ENCODE measurements at regions not wholly inside any gene's neighbourhood (a gene's known extent, or its start where the extent isn't known, plus 50 kb on each side); places are given as distances from the start of the nearest gene placed in this dataset.

DNA sequence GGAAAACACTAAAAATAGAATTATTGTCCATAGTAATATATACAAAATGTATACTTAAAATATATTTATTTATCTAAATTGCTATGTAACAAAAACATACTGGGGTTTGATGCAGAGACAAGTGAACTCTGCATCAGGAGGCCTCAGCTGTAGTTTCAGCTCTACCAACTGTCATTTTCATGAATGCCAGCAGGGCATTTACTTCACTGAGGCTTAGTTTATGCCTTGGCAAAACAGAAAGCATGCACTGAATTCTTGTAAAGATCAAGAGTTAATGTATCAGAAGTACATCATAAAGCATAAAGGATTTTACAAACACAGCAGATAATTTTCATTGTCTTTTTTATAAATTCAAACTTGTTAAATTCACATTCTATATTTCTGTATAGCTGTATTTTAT lies 577.0 kb downstream of the C4orf33 start:
- peaks cover 3% of the 10 kb centered on the region for H3K9me3 Mint-ChIP-seq
- H3K27ac Mint-ChIP-seq: no peak overlapping the region
- ChIA-PET POLR2A (no interaction called here), CTCF (no interaction called here)
- intact Hi-C loops (cut with DNase I, micrococcal nuclease): no loop called here
- Histone ChIP-seq H3K36me3 (ENCODE audit: insufficient read depth, low read length) (no peaks in the 10 kb centered on the region), H3K4me1 (ENCODE audit: insufficient read depth, low read length) (no peaks in the 10 kb centered on the region), H3K27ac (ENCODE audit: low read depth in 1 of 2, low read length in 2 of 2) (no peak overlapping the region), H3K9me3 (ENCODE audit: control insufficient read depth in 1 of 2, insufficient read depth in 1 of 2, low read length in 2 of 2) (peaks cover 0 to 4% of the 10 kb centered on the region in 2 experiments), H3K4me3 (ENCODE audit: low read length) (no peak overlapping the region), H3K27me3 (ENCODE audit: control insufficient read depth in 1 of 2, insufficient read depth in 2 of 2, low read length in 2 of 2) (no peaks in the 10 kb centered on the region)
- H3K4me3 Mint-ChIP-seq: no peak overlapping the region
- ATAC-seq (ENCODE audit: poor library complexity) (no peak), DNase-seq (no peak)
- H3K36me3 Mint-ChIP-seq (ENCODE audit: low read depth): no peaks in the 10 kb centered on the region
- H3K4me1 Mint-ChIP-seq (ENCODE audit: low read depth): no peaks in the 10 kb centered on the region
- TF ChIP-seq, protein P1, sequence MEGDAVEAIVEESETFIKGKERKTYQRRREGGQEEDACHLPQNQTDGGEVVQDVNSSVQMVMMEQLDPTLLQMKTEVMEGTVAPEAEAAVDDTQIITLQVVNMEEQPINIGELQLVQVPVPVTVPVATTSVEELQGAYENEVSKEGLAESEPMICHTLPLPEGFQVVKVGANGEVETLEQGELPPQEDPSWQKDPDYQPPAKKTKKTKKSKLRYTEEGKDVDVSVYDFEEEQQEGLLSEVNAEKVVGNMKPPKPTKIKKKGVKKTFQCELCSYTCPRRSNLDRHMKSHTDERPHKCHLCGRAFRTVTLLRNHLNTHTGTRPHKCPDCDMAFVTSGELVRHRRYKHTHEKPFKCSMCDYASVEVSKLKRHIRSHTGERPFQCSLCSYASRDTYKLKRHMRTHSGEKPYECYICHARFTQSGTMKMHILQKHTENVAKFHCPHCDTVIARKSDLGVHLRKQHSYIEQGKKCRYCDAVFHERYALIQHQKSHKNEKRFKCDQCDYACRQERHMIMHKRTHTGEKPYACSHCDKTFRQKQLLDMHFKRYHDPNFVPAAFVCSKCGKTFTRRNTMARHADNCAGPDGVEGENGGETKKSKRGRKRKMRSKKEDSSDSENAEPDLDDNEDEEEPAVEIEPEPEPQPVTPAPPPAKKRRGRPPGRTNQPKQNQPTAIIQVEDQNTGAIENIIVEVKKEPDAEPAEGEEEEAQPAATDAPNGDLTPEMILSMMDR (IDR thresholded peaks at IDR 0.05): no peak
- no peaks in the 10 kb centered on the region for H3K27me3 Mint-ChIP-seq

DNA sequence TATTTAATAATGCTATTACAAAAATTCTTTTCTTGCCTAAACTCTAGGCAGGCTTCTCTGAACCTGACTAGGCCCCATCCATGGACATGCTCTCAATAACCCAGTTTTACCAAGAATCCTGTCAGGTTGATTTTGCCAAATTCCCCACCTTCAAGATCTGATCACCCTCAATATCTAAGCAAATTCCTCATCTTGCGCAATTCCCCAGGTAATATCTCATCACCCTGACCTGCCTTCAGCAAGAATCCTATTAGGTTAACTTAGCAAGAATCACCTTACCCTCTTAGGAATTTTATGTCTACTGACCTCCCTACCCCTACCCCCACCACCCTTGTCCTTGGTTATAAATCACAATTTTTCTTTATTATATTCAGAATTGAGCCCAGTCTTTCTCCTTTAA lies 579.1 kb downstream of the C4orf33 start:
- intact Hi-C loops (cut with DNase I, micrococcal nuclease): no loop called here
- no peak overlapping the region for H3K4me3 Mint-ChIP-seq
- H3K4me1 ChIP-seq (ENCODE audit: insufficient read depth, low read length): no peaks in the 10 kb centered on the region
- no peak for DNase-seq
- H3K9me3 Mint-ChIP-seq: peaks cover 8% of the 10 kb centered on the region
- H3K4me3 ChIP-seq (ENCODE audit: low read length): no peak overlapping the region
- H3K36me3 ChIP-seq (ENCODE audit: insufficient read depth, low read length): no peaks in the 10 kb centered on the region
- CTCF ChIA-PET: no interaction called here
- no peaks in the 10 kb centered on the region for H3K4me1 Mint-ChIP-seq (ENCODE audit: low read depth)
- H3K27ac ChIP-seq (ENCODE audit: low read depth in 1 of 2, low read length in 2 of 2): no peak overlapping the region
- peaks cover 0 to 4% of the 10 kb centered on the region in 2 experiments for H3K9me3 ChIP-seq (ENCODE audit: control insufficient read depth in 1 of 2, insufficient read depth in 1 of 2, low read length in 2 of 2)
- no peaks in the 10 kb centered on the region for H3K27me3 ChIP-seq (ENCODE audit: control insufficient read depth in 1 of 2, insufficient read depth in 2 of 2, low read length in 2 of 2)
- no peaks in the 10 kb centered on the region for H3K36me3 Mint-ChIP-seq (ENCODE audit: low read depth)
- no peaks in the 10 kb centered on the region for H3K27me3 Mint-ChIP-seq
- H3K27ac Mint-ChIP-seq: no peak overlapping the region
- TF ChIP-seq, protein P1 (IDR thresholded peaks at IDR 0.05): no peak
- POLR2A ChIA-PET: no interaction called here
- no peak for ATAC-seq (ENCODE audit: poor library complexity)

DNA sequence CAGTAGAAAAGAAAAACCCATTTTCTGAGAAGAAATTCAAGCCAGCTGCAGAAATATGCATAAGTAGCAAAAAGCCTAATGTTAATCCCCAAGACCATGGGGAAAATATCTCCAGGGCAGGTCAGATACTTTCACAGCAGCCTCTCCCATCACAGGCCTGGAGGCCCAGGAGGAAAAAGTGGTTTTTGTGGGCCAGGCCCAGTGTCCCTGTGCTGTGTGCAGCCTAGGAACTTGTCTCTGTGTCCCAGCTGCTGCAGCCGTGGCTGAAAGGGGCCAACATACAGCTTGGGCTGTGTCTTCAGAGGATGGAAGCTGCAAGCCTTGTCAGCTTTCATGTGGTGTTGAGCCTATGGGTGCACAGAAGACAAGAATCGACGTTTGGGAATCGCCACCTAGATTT lies 581.0 kb downstream of the C4orf33 start:
- no peaks in the 10 kb centered on the region for H3K36me3 Mint-ChIP-seq (ENCODE audit: low read depth)
- POLR2A ChIA-PET: no interaction called here
- no peak overlapping the region for H3K27ac ChIP-seq (ENCODE audit: low read depth in 1 of 2, low read length in 2 of 2)

More for the DNA sequence above, 581.0 kb downstream of the C4orf33 start:
- Mint-ChIP-seq H3K4me3 (no peak overlapping the region), H3K27ac (no peak overlapping the region), H3K27me3 (no peaks in the 10 kb centered on the region), H3K4me1 (ENCODE audit: low read depth) (peaks cover 6% of the 10 kb centered on the region), H3K9me3 (peaks cover 8% of the 10 kb centered on the region)
- ATAC-seq (ENCODE audit: poor library complexity): no peak
- Histone ChIP-seq H3K4me3 (ENCODE audit: low read length) (no peak overlapping the region), H3K9me3 (ENCODE audit: control insufficient read depth in 1 of 2, insufficient read depth in 1 of 2, low read length in 2 of 2) (peaks cover 0 to 4% of the 10 kb centered on the region in 2 experiments), H3K4me1 (ENCODE audit: insufficient read depth, low read length) (no peaks in the 10 kb centered on the region), H3K36me3 (ENCODE audit: insufficient read depth, low read length) (no peaks in the 10 kb centered on the region), H3K27me3 (ENCODE audit: control insufficient read depth in 1 of 2, insufficient read depth in 2 of 2, low read length in 2 of 2) (no peaks in the 10 kb centered on the region)
- CTCF ChIA-PET: no interaction called here
- intact Hi-C loops (cut with DNase I, micrococcal nuclease): no loop called here
- TF ChIP-seq, protein P1 (IDR thresholded peaks at IDR 0.05): no peak
- DNase-seq: no peak

All from CD4-positive, alpha-beta T cell (primary cell).